ENCODE measurements at regions not wholly inside any gene's neighbourhood (a gene's known extent, or its start where the extent isn't known, plus 50 kb on each side); places are given as distances from the start of the nearest gene placed in this dataset.

DNA sequence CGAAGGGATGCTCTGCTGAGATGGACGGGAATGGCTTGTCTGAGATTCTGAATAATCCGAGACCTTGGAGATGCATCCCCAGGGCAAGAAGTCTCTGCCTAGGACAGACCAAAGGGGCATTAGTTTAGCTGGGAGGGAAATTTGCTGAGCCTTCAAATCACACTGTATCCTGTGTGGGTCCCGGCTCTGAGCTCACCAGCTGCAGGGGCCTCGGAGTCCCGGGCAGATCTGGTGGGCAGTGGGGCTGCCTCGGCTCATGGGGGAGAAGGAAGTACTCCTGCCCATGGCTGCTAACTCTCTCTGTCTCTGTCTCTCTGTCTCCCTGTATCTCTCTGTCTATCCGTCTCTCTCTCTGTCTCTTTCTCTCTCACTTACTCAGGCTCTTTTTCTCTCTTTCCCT, 522.4 kb downstream of the TBC1D22A start:
- ATAC-seq (ENCODE audit: low read depth) (no peak), DNase-seq (no peak)
- Histone ChIP-seq H3K9me1 (ENCODE audit: insufficient read depth, low read length) (no peaks in the 10 kb centered on the region), H3K4me3 (ENCODE audit: insufficient read depth, low read depth, low read length) (no peak overlapping the region), H3K14ac (replicated peaks; ENCODE audit: low read depth, low read length) (no peak overlapping the region), H3K18ac (ENCODE audit: low read depth, low read length) (no peak overlapping the region), H3K23ac (ENCODE audit: low read depth, low read length) (no peak overlapping the region), H3K4me2 (ENCODE audit: low read depth, low read length) (no peak overlapping the region), H3K4ac (ENCODE audit: low read depth, low read length) (no peak overlapping the region), H4K5ac (ENCODE audit: low read depth, low read length) (no peak overlapping the region), H2BK120ac (ENCODE audit: low read depth, low read length) (no peak overlapping the region), H4K20me1 (ENCODE audit: insufficient read depth, low read length) (no peaks in the 10 kb centered on the region), H3K9ac (ENCODE audit: low read depth, low read length) (no peak overlapping the region), H2AK5ac (ENCODE audit: low read depth, low read length) (no peak overlapping the region), H3K56ac (ENCODE audit: extremely low read depth, insufficient read depth, low read length) (no peak overlapping the region), H4K8ac (ENCODE audit: low read depth in 2 of 2, low read length in 2 of 2) (no peak overlapping the region), H4K91ac (ENCODE audit: insufficient read depth, low read depth, low read length) (no peak overlapping the region), H3K9me3 (ENCODE audit: control insufficient read depth, insufficient read depth, low read length) (peaks cover 4% of the 10 kb centered on the region; the same call in 1 of the 2 replicates), H3K36me3 (ENCODE audit: control insufficient read depth, insufficient read depth, low read length) (no peaks in the 10 kb centered on the region), H2AK9ac (replicated peaks; ENCODE audit: low read depth, low read length, poor library complexity) (no peak overlapping the region), H2BK5ac (ENCODE audit: low read depth, low read length, poor library complexity, severe bottlenecking) (no peak overlapping the region), H3K27ac (ENCODE audit: insufficient read depth, low read length) (no peak overlapping the region), H3K27me3 (ENCODE audit: control insufficient read depth, insufficient read depth, low read length) (peaks cover 3% of the 10 kb centered on the region; the same call in 1 of the 2 replicates), H3K79me1 (ENCODE audit: low read depth in 1 of 2, low read length in 2 of 2) (no peaks in the 10 kb centered on the region), H2BK20ac (ENCODE audit: low read depth, low read length) (no peak overlapping the region), H3K4me1 (ENCODE audit: control insufficient read depth, insufficient read depth, low read length) (no peaks in the 10 kb centered on the region), H2AFZ (replicated peaks; ENCODE audit: low read length, poor library complexity) (no peak overlapping the region), H2BK15ac (ENCODE audit: low read depth, low read length) (no peak overlapping the region)
- in situ Hi-C loops (cut with MboI; ENCODE audit: low sequenced_read_pairs): no loop called here
- intact Hi-C loops (cut with micrococcal nuclease): no loop called here
- whole genome bisulfite sequencing, 2 experiments (ENCODE audit: extremely low coverage in 2 of 2, insufficient read length in 1 of 2): 100% methylated on average over 1 of the region's 8 CpGs; no CpG with 5 or more reads in 1 of the 2 experiments
- POLR2A ChIA-PET (ENCODE audit: unreplicated experiment): no interaction called here
- dilution Hi-C loops (cut with HindIII; ENCODE audit: low sequenced_read_pairs, unreplicated experiment): no loop called here
- CTCF ChIA-PET: no interaction called here
- TF ChIP-seq ELK1 (IDR thresholded peaks at IDR 0.05; ENCODE audit: borderline replicate concordance, low read depth, low read length) (no peak), BHLHE40 (IDR thresholded peaks at IDR 0.05; ENCODE audit: low read depth, low read length) (no peak), CHD1 (IDR thresholded peaks at IDR 0.05; ENCODE audit: low read depth, low read length) (no peak), NFE2L2 (IDR thresholded peaks at IDR 0.05; ENCODE audit: low read depth, low read length) (no peak), SMC3 (IDR thresholded peaks at IDR 0.05; ENCODE audit: low read depth, low read length) (no peak), MAFK (IDR thresholded peaks at IDR 0.05; ENCODE audit: low read depth, low read length) (no peak), RAD21 (IDR thresholded peaks at IDR 0.05; ENCODE audit: low read length) (no peak), POLR2A (IDR thresholded peaks at IDR 0.05; ENCODE audit: low read depth, low read length) (no peak), MXI1 (IDR thresholded peaks at IDR 0.05; ENCODE audit: borderline replicate concordance, low read depth, low read length) (no peak), CEBPB (IDR thresholded peaks at IDR 0.05; ENCODE audit: low read depth, low read length) (no peak), MAZ (IDR thresholded peaks at IDR 0.05; ENCODE audit: borderline replicate concordance, low read depth, low read length) (no peak), CTCF (conservative IDR thresholded peaks at IDR 0.05; ENCODE audit: low read depth, low read length) (no peak), RCOR1 (IDR thresholded peaks at IDR 0.05; ENCODE audit: insufficient replicate concordance, low read length) (no peak), FOS (IDR thresholded peaks at IDR 0.05; ENCODE audit: low read depth, low read length) (no peak), RFX5 (IDR thresholded peaks at IDR 0.05; ENCODE audit: low read depth, low read length) (no peak)
- TF ChIP-seq, protein P1, sequence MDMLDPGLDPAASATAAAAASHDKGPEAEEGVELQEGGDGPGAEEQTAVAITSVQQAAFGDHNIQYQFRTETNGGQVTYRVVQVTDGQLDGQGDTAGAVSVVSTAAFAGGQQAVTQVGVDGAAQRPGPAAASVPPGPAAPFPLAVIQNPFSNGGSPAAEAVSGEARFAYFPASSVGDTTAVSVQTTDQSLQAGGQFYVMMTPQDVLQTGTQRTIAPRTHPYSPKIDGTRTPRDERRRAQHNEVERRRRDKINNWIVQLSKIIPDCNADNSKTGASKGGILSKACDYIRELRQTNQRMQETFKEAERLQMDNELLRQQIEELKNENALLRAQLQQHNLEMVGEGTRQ (IDR thresholded peaks at IDR 0.05; ENCODE audit: low read depth, low read length): no peak
- no TSS peak for BruUV-seq (replicated peaks)

Measured in IMR-90 (cell line).